Non-pigmented ciliary epithelial cell (primary cell): ENCODE measurements at regions not wholly inside any gene's neighbourhood (a gene's known extent, or its start where the extent isn't known, plus 50 kb on each side); places are given as distances from the start of the nearest gene placed in this dataset.
"Not testable (repeated sequence)": the region's sequence is repeated elsewhere in the genome, so short reads cannot be mapped to it uniquely, and the experiment has no call there.

Source experiments
- DNase-seq: peaks from one replicate; pipeline ENCODE4 v3.0.0-alpha.2; 2010; ENCODE audit warnings: low read depth

DNA sequence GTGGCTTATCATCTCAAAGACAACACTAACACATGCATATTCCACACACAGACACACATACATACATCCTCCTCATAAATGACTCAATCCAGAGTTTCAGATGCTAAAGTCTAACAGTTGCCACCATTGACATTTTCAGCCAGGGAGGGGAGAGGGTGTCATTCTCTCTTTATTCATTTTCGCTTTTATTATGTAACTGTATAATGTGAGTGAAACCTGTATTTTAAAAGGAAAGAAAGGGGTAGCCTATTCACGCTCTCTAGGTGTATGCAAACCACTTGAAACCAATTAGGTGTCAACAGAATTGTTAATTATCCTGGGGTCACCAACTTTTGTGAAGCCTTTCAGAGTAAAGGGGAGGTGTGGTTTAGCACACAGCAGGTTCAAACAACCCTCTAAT is 1282.9 kb downstream of the ROBO2 start:
- no peak for DNase-seq

DNA sequence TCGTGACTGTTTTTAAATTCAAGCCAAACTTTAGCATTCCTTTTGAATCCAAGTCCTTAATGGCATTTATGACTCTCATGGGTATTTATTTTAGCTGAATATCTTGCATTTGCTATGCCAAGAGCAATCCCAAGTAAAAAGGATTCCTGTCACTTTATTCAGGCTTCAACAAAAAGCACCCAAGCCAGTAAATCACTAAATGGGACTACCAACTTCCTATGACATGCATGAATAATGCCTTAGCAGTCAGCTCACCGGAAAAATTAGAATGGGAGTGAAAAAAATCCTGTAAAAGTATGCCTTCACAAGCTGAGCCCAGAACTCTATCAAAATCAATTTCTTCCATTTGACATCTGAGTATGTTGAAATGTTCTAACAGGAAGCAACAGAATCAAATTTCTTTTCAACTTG is 1297.9 kb downstream of the ROBO2 start:
- DNase-seq: no peak

- DNase-seq: no peak
Measured at GRCh38 chr3:78338405-78338804, 1298.5 kb downstream of the ROBO2 start.

DNA sequence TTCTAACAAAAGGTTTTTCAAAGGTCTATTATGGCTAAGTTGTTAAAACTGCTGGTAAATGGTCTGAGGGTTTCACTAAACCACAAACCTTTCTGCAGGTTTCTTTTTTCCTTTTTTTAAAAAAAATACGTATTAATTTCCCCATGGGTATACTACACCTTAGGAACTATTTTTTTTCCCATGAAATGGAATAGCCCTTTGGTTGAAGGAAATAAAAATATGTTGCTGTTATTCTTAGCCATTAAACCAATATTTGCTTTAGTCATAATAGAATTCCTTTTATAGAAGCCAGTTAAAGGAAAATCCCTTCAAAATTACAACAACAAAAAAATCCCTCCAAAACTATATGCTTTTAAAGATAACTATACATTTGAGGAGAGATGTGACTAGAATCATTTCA is 1303.3 kb downstream of the ROBO2 start:
- DNase-seq: no peak

- not testable (repeated sequence) for DNase-seq
Measured at GRCh38 chr3:78344267-78344666, 1304.4 kb downstream of the ROBO2 start.

- no peak for DNase-seq
Measured at GRCh38 chr3:78344918-78345317, 1305.0 kb downstream of the ROBO2 start.

DNA sequence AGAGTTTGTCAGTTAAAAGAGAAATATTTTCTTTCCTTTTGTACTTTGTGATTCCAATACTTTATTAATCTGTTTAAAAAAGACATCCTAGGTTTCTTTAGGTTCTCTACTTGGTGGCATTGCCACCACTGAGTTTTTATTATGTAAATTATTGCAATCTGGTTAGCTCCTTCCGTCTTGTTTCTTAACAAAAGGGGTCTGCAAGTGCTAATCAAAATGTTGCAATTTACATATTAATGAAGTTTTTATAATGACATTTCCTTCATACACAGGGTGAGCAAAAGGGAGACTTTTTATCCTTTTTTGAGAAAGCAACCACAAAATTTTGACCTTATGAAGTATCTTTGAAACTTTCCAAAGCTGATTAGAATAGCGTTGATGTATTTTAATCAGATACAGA is 1307.3 kb downstream of the ROBO2 start:
- no peak for DNase-seq

DNA sequence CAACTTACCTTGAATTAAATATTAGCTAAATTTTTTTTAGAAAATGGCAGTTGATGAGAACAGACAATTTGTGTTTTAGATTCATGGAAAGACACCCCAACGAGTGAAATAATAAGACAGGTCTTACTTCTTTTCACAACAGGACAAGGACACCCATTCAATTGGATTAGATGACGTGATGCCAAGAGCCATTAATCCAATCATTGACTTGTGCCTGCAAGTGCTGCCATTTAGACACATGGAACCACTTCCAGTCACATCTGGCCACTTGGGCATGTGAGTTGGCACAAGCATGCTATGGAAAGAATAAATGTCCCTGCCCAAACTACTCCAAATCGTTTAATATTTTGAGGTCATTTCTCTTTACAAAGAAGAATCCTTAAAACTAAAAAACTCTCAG is 1308.8 kb downstream of the ROBO2 start:
- no peak for DNase-seq

DNA sequence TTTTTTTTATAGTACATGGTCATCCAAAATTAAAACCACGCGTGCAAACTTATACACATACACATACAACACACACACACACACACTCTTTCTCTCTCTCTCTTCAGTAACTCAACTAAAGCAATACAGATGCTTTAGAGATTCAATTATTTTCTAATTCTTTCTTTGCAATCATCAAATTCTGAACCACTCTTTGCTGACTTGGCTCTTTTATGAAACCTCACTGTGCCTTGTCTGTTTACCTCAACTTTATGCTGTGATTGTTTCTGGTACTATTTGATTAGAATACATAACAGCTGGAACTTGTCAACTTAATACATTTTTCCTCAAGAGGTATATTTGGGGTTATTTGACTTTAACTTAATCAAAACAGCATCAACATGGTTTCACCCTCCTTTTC is 1309.7 kb downstream of the ROBO2 start:
- no peak for DNase-seq

DNA sequence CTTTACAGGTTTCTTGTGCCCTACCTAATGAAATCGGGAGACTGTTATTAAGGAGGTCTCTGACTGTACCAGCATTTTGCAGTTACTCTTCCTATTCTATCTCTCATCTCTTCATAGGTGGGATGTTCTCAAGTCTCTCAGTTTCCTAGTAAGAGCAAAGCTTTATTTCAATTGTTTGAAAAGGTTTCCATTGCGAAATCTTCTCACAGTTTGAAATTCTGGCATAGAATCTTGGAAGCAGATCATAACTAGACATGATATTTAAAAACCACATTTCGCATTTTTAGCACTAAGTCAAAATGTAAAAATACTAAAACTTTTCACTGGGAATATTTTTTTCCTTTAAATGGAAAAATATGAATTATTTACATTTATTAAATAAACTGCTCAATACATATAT is 1311.4 kb downstream of the ROBO2 start:
- DNase-seq: no peak

DNA sequence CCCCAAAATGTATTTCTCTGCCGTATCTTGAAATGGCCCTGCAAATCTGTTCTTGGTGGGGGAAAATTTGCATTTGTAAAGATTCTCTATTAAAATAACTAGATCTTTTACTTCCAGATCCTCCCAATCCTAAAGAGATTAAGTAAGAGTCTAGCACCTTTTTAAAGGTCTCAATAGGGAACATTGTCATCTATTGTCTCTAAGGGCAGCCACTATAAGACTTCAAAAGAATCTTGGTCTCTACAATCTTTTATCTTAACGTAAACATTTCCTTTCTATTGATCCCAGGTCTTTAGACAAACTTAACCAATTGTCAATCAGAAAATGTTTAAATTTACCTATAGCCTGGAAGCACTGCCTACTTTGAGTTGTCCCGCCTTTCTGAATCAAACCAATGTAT is 1313.3 kb downstream of the ROBO2 start:
- DNase-seq: no peak

DNA sequence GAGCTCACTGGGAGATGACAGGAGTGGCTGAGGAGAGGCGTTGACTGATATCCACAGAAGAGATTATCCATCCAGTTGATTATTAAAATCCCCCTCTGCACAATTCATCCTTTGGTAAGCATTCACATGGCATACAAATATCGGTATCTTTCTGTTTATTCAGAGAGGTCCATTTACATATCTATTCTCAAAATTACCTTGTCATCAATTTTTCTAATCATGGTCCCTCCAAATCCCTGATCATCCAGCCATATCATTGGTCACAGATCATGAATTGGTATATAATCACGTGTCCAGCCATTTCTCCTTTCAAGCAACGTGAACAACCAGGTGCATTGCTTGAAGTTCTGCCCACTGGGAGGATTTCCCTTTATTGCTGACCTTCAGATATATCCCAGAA is 1321.0 kb downstream of the ROBO2 start:
- no peak for DNase-seq

DNA sequence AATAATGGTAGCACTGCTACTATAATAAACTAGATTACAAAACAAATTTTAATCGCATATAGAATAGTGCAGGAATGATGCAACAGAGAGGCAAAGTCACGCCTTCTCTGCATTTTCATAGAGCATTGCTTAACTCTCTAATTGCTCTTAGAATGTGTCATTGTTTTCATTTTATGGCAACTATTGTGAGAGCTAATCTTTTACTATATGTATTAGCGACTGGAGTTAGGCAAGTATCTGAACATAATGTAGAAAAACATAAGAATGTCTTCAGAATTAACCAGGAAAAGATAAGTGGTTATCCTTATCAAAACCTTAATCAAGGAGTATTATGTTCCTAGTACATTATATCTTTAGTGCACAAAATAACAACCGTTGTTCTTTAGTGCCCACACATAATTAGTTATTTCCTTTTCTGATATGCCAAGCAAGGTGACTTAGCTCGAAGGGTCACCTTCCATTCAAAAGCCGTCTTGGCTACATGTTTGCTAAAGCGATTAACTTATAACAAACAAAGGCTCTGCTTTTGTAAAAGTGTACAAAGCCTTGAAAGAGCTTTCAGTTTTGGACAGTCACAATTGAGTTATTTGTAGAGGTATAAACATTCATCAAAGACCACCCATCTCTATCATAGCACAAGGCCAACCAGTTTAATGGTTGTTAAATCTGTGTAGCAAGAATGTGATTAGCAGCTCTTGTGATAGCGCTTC is 1328.9 kb downstream of the ROBO2 start:
- no peak for DNase-seq

GRCh38 chr3:78390221-78390620 is 1350.3 kb downstream of the ROBO2 start:
- DNase-seq: no peak

GRCh38 chr3:78398401-78398800 is 1358.5 kb downstream of the ROBO2 start:
- DNase-seq: no peak

DNA sequence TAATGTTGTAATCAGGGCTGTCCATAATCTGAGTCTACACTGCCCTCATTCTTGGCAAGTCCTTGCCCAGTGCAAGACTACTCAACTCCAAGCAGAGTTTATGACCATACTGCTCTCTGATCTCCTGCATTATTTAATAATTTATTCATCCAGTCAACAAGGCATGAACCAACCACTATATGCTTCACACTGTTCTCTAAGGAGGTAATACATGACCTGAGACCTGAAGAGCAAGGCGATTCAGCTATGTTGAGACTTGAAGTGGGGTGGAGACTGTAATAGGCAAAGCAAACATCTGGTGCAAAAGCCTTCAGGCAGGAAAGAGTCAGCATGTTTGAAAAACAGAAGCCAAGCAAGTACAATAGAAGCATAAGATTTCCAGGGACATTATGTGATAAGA is 1362.8 kb downstream of the ROBO2 start:
- DNase-seq: no peak

- no peak for DNase-seq
Measured at GRCh38 chr3:78405745-78406144, 1362.1 kb downstream of the ROBO1 start.

- no peak for DNase-seq
Measured at GRCh38 chr3:78406396-78406795, 1361.4 kb downstream of the ROBO1 start.

DNA sequence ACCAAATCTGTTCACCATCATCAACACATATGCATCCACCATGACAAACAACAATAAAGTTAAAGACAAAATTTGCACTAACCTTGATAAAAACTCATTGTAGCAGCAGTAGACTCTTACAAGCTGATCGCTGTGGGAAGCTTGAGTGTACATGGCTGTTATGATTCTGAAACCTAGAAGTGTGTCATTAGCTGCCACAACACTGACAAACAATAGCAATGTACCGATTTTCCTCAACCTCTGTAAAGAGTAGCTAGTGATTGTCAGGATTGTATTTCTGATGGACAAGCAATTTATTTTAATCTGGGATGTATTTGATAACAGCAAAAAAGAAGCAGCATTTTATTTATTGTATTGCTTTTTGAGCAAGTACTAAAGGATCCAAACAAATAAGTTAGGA is 1357.7 kb downstream of the ROBO1 start:
- no peak for DNase-seq

DNA sequence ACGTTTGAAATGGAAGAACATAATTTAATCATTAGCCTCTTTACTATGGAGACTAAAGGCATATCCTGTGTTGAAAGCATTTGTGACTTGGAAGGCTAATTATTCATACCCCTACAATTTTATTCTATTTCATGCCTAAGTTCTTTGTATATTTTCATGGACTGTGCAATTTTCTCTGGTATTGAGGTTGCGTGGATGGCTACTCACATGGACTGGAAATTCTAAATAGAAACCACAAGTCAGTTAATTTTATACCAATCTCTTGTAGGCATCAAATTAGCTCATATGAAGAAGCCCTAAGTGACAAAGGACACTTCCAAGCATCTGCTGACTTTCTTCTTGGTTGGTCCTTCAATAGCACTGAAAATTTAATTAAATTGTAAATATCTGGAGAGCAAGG is 1353.5 kb downstream of the ROBO1 start:
- no peak for DNase-seq

GRCh38 chr3:78420611-78421010 is 1347.2 kb downstream of the ROBO1 start:
- no peak for DNase-seq

DNA sequence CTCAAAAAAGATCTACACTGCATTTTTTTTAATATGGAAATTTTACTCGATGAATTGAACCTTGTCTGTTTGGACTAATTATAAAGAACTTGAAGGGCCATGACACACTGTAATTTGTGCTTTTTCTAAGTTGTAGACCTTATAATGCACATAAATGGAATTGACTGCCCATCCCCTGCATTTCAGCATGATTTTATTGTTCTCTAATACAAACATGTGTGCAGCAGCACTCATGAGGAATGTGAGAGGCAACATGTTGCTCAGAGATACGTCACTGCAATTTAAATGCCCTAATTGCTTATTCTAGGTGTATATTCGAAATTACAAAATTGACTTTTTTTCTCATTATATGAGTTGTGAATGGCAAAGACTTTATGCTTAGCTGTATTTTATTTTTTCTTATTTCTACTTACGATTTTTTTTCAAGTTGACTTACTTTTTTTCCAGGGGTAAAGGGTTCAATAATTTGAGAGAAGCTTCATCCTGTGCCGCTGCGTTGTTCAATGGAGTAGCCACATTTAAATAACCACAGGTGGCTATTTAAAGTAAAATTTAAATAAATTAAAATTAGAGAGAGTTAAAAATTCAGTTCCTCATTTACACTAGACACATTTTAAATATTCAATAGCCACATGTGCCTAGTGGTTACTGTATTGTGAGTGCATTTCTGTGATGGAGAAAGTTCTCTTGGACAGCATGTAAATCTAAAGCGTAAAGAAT is 1346.4 kb downstream of the ROBO1 start:
- DNase-seq: no peak

DNA sequence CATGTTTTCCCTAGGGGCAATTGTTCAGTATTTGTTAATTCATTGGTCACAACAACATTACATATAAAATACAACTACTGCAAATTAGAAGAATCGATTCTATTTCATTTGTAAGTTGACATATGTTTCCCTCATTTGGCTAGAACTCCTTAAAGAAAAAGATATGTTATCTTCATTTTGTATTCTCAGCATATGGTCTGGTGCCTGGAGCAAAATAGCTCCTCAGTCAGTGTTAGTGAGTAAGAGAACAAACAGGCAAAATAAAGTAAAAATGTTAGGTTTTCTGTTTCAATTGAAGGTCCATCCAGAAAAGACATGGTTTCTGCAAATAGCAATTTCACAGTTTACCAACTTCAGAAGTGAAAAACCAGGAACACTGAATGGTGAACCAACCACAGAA is 1343.1 kb downstream of the ROBO1 start:
- no peak for DNase-seq

GRCh38 chr3:78426454-78426853 is 1341.3 kb downstream of the ROBO1 start:
- no peak for DNase-seq
